Glutamatergic neuron (in vitro differentiated cells): ENCODE measurements at regions not wholly inside any gene's neighbourhood (a gene's known extent, or its start where the extent isn't known, plus 50 kb on each side); places are given as distances from the start of the nearest gene placed in this dataset.

Source experiments
- DNase-seq: peaks from one replicate; pipeline ENCODE4 v3.0.0; 2022
- H3K27ac Mint-ChIP-seq: one replicate; pipeline ENCODE4 v1.8.0; 2020; ENCODE audit warnings: mild to moderate bottlenecking, mixed read lengths, inconsistent platforms; ENCODE audit not compliant: unreplicated experiment
- H3K27me3 Mint-ChIP-seq: one replicate; pipeline ENCODE4 v1.8.0; 2020; ENCODE audit warnings: mild to moderate bottlenecking, moderate library complexity, mixed read lengths, inconsistent platforms; ENCODE audit not compliant: unreplicated experiment
- H3K36me3 Mint-ChIP-seq: one replicate; pipeline ENCODE4 v1.8.0; 2020; ENCODE audit warnings: mild to moderate bottlenecking, mixed read lengths, inconsistent platforms; ENCODE audit not compliant: unreplicated experiment
- H3K4me1 Mint-ChIP-seq: one replicate; pipeline ENCODE4 v1.8.0; 2020; ENCODE audit warnings: mild to moderate bottlenecking, low read depth, mixed read lengths, inconsistent platforms; ENCODE audit not compliant: unreplicated experiment
- H3K4me3 Mint-ChIP-seq: one replicate; pipeline ENCODE4 v1.8.0; 2020; ENCODE audit warnings: mild to moderate bottlenecking, mixed read lengths, inconsistent platforms; ENCODE audit not compliant: unreplicated experiment
- H3K9me3 Mint-ChIP-seq: one replicate; pipeline ENCODE4 v1.8.0; 2020; ENCODE audit warnings: mild to moderate bottlenecking, moderate library complexity, mixed read lengths, inconsistent platforms; ENCODE audit not compliant: unreplicated experiment
- TF ChIP-seq, protein P1 (sequence below): fragments of 200-600 bp; sonication (generic); IDR thresholded peaks from one replicate; pipeline ENCODE4 v1.5.0; 2021; ENCODE audit not compliant: partially characterized antibody, unreplicated experiment

- H3K9me3 Mint-ChIP-seq, result no peaks in the 10 kb centered on the region
- no peak for DNase-seq
- H3K4me1 Mint-ChIP-seq, result no peaks in the 10 kb centered on the region
- no peak overlapping the region for H3K27ac Mint-ChIP-seq
- H3K4me3 Mint-ChIP-seq, result no peak overlapping the region
- TF ChIP-seq, protein P1, sequence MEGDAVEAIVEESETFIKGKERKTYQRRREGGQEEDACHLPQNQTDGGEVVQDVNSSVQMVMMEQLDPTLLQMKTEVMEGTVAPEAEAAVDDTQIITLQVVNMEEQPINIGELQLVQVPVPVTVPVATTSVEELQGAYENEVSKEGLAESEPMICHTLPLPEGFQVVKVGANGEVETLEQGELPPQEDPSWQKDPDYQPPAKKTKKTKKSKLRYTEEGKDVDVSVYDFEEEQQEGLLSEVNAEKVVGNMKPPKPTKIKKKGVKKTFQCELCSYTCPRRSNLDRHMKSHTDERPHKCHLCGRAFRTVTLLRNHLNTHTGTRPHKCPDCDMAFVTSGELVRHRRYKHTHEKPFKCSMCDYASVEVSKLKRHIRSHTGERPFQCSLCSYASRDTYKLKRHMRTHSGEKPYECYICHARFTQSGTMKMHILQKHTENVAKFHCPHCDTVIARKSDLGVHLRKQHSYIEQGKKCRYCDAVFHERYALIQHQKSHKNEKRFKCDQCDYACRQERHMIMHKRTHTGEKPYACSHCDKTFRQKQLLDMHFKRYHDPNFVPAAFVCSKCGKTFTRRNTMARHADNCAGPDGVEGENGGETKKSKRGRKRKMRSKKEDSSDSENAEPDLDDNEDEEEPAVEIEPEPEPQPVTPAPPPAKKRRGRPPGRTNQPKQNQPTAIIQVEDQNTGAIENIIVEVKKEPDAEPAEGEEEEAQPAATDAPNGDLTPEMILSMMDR, result no peak
- H3K27me3 Mint-ChIP-seq, result no peaks in the 10 kb centered on the region
- H3K36me3 Mint-ChIP-seq, result no peaks in the 10 kb centered on the region
Observed at GRCh38 chr17:69764146-69764545, 310.9 kb upstream of the KCNJ16 start.

DNA sequence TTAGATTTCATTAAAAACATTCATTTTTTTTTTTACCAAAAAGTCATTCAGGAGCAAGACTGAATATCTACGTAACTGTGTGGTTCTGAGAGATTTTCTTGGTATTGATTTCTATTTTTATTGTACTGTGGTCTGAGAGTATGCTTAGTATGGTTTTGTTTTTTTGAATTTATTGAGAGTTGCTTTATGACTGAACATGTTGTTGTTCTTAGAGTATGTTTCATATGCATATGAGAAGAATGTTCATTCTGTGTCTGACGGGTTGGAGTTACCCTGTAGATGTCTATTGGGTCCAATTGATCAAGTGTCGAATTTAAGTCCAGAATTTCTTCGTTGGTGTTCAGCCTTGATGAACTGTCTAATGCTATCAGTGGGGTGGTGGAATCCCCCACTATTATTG lies 306.0 kb upstream of the KCNJ16 start:
- H3K9me3 Mint-ChIP-seq, result peaks cover 1% of the 10 kb centered on the region
- no peak for DNase-seq
- no peaks in the 10 kb centered on the region for H3K4me1 Mint-ChIP-seq
- no peaks in the 10 kb centered on the region for H3K27me3 Mint-ChIP-seq
- H3K36me3 Mint-ChIP-seq, result peaks cover 3% of the 10 kb centered on the region
- H3K27ac Mint-ChIP-seq, result no peak overlapping the region
- H3K4me3 Mint-ChIP-seq, result no peak overlapping the region
- TF ChIP-seq, protein P1, result no peak

DNA sequence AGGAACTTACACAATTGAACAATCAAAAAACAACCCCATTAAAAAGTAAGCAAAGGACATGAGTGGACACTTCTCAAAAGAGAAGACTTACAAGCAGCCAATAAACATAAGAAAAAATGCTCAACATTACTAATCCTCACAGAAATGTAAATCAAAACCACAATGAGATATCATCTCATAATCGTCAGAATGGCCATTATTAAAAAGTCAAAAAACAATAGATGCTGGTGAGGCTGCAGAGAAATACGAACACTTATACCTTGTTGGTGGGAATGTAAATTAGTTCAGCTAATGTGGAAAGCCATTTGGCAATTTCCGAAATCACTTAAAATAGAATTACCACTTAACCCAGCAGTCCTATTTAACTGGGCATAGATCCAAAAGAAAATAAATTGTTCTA lies 301.9 kb upstream of the KCNJ16 start:
- no peak for DNase-seq
- Mint-ChIP-seq H3K27me3 (no peaks in the 10 kb centered on the region), H3K4me1 (no peaks in the 10 kb centered on the region), H3K36me3 (peaks cover 3% of the 10 kb centered on the region), H3K9me3 (peaks cover 1% of the 10 kb centered on the region), H3K4me3 (no peak overlapping the region), H3K27ac (no peak overlapping the region)
- TF ChIP-seq, protein P1, result no peak

DNA sequence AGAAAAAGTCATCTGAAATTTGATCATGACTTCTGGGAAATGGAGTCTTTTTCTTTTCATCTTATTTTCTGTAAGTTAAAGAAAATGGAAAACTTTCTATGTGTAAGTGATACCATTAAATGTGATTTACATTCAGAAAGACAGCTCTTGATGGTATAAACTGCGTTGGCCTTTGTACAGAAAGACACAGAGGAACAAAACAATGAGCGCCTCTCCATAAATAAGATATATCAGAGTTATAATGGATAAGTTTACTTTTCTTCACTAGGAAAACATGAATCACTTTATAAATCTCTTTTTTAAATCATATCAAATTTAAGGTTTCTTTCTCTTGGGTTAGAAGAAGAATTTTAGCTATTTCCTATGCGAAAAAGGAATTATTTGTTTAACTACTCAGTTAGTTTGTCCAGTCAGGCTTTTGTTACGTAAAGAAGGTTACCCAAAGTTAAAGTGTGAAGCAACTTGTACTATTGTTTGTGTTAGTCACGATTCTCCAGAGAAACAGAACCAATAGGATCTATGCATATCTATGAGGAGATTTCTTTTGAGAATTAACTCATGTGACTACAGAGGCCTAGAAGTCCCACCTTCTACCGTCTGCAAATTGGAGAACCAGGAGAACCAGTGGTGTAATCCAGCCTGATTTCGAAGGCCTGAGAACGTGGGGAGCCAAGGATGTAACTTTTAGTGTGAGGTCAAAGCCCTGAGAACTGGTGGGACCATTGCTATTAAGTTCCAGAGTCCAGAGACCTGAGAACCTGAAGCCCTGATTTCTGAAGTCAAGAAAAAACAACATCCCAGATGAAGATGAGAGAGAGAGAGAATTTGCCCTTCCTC lies 295.4 kb upstream of the KCNJ16 start:
- Mint-ChIP-seq H3K9me3 (no peaks in the 10 kb centered on the region), H3K27me3 (no peaks in the 10 kb centered on the region), H3K27ac (no peak overlapping the region), H3K4me3 (no peak overlapping the region), H3K4me1 (no peaks in the 10 kb centered on the region), H3K36me3 (no peaks in the 10 kb centered on the region)
- DNase-seq, result no peak
- TF ChIP-seq, protein P1, result no peak

DNA sequence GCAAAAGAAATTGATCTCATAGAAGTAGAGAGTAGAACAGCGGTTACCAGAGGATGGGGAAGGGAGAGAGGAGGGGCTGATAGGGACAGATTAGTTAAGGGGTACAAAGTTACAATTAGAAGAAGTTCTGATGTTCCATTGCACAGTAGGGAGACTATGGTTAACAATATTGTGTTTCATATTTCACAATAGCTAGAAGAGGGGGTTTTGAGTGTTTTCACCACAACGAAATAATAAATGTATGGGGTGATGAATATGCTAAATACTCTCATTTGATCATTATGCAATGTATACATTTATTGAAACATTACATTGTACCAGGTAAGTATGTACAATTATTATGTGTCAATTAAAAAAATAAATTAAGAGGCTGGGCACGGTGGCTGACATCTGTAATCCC lies 291.2 kb upstream of the KCNJ16 start:
- TF ChIP-seq, protein P1, result no peak
- Mint-ChIP-seq H3K9me3 (no peaks in the 10 kb centered on the region), H3K4me1 (no peaks in the 10 kb centered on the region)

More for the DNA sequence above, 291.2 kb upstream of the KCNJ16 start:
- Mint-ChIP-seq H3K27ac (no peak overlapping the region), H3K36me3 (no peaks in the 10 kb centered on the region), H3K27me3 (no peaks in the 10 kb centered on the region), H3K4me3 (no peak overlapping the region)
- DNase-seq, result no peak
